ENCODE measurements at regions not wholly inside any gene's neighbourhood (a gene's known extent, or its start where the extent isn't known, plus 50 kb on each side); places are given as distances from the start of the nearest gene placed in this dataset.
"Not testable (repeated sequence)": the region's sequence is repeated elsewhere in the genome, so short reads cannot be mapped to it uniquely, and the experiment has no call there.

DNA sequence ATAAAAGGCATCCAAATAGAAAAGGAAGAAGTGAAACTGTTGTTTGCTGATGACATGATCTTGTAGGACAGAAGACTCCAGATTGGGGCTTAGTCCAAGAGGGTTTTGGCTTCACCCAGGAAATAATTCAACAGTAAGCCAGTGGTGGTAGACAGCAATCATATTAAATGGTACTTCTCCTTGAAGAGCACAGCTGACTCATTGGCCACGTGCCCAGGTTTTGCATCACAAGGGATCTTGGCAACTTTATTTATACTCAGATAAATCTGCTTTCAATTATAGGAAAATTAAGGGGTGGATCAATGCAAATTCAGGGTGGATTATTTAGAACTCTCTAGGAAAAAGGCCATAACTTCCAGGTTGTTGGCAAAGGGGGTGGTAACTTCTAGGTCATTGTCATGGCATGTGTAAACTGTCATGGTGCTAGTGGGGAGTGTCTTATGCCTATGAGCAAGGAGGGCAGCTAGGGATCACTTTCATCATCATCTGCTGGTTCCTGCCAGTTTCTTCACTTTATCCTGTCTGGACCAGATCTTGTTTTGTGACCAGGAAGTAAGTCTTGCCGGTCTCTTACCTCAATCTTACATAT lies 148.0 kb downstream of the ZNF37A start:
- TF ChIP-seq YY1 (IDR thresholded peaks at IDR 0.05; ENCODE audit: insufficient read depth, insufficient read length); SUZ12 (IDR thresholded peaks at IDR 0.05; ENCODE audit: extremely low read depth, insufficient read depth, insufficient read length): not testable (repeated sequence)
